ENCODE measurements at regions not wholly inside any gene's neighbourhood (a gene's known extent, or its start where the extent isn't known, plus 50 kb on each side); places are given as distances from the start of the nearest gene placed in this dataset.

GRCh38 chr10:79018521-79019011 lies 50.2 kb upstream of the ZMIZ1 start:
- DNase-seq, result peak in 1 of 14 donors; percentile 26
